LoVo (cell line): ENCODE measurements at regions not wholly inside any gene's neighbourhood (a gene's known extent, or its start where the extent isn't known, plus 50 kb on each side); places are given as distances from the start of the nearest gene placed in this dataset.
"Not testable (repeated sequence)": the region's sequence is repeated elsewhere in the genome, so short reads cannot be mapped to it uniquely, and the experiment has no call there.

Experiments
- DNase-seq: peaks from one replicate; pipeline ENCODE4 v3.0.0-alpha.2; 2016; ENCODE audit warnings: low spot score

DNA sequence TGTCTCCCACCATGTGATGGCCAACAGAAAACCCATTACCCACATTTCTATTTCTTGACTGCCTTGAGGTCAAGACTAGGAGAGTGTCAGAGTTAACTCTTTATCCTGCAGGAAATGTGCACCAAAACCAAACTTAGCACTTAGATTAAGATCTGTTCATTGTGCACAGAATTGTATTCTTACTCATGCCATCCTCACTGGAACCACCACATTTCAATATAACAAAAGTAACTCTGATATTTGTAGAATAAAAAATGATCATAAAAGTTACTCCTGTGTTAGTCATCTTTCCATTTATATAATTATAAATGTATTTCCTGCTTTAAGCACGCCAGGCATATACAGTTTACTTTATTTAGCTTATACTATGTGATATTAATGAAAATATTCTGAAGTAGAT is 193.0 kb upstream of the DPYD start:
- no peak for DNase-seq

DNA sequence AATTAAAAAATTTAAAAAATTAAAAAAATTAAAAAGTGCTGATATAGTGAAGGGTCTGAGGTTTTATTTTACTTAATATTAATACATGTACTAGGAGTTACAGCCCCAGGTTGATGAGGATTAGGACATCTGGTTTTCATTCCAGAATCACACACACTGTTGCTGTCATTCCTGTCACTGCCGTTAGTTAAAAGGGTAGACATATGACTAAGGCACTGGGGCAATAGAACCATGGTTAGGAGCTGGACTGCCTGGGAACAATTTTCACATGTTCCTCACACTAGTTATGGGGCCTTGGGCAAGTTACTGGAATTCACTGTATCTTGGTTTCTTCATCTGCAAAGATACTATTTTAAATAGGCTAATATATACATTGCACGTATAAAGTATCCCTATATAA is 191.8 kb upstream of the DPYD start:
- DNase-seq, result no peak

DNA sequence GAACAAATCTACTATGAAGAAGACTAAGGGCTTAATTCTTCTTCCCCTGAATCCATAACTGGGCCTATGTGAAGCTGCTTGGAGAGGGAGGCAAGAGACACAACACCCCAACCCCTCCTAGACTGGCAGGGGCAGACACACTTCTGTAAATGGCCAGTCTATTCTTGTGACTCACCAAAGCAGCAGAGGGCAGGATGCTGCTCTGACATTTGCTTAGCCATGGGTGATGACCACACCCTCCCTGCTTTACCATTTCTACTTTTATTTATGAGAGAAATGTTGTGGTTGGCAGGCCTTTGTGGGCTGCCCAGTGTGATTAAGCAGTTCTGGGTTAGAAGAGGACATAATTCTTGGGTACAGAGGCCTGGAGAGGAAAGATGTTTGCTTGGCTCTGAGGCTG is 189.8 kb upstream of the DPYD start:
- DNase-seq, result no peak

DNA sequence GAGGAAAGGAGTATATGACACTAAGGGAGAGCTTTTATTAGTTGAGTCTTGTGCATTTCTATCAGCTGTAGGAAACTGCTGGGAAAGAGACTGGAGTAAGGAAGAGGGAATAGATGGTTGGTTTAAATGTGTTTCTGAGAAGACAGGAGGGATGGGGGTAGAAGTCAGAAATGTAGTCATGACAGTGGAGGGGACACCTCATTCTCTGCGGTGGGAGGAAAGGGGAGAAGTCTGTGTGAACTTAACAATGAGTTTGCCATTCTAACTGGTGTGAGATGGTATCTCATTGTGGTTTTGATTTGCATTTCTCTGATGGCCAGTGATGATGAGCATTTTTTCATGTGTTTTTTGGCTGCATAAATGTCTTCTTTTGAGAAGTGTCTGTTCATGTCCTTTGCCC is 187.5 kb upstream of the DPYD start:
- DNase-seq, result not testable (repeated sequence)

DNA sequence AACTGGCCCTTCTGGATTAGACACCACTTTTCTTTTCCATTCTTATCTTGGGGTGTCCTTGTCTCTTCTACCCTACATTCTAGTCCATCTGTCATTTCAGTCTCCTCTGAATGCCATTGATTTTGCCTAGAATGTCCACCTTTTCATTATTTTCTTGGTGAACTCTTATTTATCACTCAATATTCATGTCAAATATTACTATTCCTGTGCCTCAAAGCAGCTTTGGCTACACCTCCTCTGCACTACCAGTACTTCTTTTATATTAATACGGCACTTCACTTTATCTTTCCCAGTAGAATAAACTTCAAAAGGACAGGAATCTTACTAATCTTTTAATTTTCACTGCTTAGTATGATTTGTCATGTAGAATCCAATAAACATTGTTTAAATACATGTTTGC is 186.4 kb upstream of the DPYD start:
- DNase-seq, result no peak

DNA sequence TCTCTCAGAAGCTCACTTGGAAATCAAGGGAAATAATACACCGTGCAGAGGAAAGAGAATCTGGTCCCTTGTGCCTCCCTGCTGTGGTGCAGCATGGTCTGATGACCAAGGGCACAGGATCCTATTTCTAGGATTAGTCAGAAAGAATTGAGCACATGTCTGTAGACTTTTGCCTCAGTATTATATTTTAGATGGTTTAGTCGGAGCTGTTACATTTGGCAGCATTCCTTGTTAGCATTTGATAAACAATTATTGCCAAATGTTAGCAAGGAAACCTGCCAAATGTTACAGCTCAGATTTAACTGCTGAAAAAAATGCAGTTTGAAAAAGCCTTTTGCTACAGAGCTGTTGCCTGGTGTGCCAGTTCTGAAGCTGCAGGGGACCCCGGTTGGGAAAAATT is 183.5 kb upstream of the DPYD start:
- DNase-seq, result no peak

DNA sequence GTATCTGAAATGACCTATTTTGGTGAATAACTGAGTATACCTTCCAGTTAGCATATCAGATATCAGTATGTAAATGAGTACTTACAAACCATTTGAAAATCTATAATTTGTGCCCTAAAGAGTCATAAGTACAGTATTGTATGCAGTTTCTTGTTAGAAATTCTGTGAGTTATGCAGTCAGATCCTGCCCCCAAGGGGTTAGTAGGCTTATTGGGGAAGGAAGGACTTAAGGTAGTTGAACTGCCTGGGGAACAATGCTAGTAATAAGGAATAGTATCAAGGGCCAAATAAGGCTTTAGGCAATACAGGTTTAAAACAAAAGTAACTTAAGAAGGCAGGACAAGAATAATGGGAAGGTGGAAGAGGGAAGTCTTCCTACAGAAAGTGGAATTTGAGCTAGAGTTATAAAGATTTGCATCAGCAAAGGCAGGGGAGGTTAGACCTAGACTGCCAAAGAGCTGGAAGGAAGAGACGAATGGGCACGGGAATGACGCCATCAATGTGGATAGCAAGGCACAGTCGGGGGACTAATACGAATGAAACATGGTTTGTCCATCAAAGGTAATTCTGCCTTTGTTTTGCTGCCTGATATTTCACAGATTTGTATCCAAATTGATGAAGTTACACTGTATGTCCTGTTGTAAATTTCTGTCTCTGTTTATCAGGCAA is 182.9 kb upstream of the DPYD start:
- no peak for DNase-seq

DNA sequence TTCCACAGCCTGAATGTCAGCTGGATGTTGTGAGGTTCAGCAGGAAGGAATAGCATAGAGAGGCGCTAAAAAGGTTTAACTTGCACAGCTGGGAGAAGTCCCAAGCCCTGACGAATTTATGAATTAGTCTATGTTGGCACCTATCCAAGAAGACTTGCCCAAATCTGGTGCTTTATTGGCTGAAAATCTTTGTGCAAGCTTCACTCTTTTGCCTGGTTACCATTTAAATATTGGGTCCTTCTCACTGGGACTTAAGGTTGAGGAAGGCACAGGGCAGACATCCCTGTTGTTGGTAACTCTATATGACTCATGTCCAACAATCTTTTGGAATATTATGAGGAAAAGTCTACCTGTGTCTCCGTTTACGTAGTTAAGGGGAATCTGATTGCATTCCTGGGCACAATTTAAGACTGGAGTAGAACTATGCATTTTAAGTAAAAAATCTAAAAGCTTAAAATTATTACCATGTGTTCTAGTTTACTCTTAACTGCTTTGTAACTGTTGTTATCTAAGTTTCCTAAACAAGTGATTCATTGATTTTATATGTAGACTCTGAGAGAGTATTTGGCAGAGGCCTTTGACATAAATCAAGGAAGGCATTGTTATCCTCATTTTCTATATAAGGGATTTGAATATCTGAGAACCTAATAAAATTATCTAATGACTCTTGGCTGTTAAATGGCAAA is 181.7 kb upstream of the DPYD start:
- no peak for DNase-seq

DNA sequence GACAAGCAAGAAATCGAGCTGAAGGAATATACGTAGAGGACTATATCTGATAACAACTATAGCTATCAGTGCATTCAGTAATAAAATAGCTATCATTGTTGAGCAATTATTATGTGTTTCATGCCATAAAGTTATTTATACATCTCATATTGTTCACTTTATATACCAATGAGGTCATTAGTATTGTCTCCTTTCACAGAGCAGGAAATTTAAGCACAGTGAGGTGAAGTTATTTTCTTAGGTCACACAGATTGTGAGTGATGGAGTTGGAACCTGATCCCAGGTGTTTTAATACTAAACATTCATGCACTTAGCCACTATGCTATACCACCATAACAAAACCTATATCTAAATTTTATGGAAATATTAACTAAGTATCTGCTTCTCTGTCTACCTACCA is 180.5 kb upstream of the DPYD start:
- DNase-seq, result no peak

DNA sequence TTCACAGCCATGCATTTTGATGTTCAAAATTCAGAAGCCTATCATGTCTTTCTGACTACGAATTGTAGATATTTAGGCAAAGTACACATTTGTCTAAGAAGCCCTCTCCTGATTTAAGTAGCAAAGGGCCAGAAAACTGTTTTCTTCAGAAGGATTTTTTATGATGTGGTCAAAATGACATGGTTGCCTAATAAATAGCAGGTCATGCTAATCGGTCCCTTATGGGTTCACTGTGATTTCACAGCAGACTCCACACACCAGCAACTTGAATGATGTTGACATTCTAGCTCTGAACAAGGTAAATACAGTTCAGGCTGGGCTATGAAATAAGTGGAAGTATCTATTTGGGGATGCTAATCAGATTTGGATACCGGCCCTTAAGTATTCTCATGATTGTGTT is 178.7 kb upstream of the DPYD start:
- DNase-seq, result no peak

DNA sequence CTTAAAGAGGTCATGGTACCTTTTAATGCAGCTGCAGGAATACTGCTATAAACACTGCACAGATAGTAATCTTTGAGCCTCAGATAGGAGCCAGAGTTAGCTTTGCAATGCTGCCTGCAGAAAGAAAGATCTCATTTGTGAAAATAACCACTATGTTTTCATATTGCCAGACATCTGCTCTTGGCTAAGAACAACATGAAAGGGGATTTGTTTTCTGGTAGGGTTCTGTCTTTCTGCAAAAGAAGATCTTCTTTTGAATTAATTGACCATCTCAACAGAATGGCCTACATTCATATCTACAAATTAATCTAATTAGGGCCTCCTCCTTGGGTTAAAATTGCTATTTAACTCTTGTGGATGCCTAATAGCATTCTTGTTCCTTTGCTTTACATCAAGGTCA is 177.6 kb upstream of the DPYD start:
- DNase-seq, result no peak

DNA sequence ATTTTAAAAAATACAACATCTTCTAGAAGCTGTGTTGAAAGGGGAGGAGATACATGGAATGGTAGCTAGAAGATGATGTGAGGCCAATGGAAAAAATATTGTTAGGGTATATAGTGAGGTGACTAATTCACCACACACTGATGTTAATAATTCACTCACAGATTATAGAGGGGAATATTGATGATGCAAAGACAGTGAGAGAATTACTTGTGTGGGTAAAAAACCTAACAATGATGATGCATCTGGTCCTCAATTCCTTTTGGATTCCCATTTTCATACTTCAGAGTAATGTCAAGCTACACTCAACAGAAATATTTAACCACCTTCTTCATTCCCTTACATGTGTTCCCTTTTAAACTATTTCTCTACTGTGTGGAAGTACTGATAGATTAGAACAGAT is 169.5 kb upstream of the DPYD start:
- no peak for DNase-seq

DNA sequence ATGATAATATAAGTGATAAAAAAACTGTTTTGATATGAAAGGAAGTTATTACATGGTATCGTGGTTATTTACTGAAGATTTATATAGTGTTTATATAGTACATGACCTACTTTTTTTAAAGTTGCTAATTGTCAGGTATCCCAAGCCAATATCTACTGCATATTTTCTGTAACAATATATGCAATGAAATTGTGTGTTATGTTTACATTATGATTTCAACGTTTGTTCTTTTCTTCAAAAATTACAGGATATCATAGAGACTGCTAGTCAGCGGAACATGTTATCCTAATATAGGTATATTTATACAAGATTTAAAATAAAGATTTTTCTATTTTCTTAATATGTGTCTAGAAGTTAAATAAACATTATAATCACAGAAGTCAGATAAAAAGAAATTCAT is 167.5 kb upstream of the DPYD start:
- DNase-seq, result no peak

DNA sequence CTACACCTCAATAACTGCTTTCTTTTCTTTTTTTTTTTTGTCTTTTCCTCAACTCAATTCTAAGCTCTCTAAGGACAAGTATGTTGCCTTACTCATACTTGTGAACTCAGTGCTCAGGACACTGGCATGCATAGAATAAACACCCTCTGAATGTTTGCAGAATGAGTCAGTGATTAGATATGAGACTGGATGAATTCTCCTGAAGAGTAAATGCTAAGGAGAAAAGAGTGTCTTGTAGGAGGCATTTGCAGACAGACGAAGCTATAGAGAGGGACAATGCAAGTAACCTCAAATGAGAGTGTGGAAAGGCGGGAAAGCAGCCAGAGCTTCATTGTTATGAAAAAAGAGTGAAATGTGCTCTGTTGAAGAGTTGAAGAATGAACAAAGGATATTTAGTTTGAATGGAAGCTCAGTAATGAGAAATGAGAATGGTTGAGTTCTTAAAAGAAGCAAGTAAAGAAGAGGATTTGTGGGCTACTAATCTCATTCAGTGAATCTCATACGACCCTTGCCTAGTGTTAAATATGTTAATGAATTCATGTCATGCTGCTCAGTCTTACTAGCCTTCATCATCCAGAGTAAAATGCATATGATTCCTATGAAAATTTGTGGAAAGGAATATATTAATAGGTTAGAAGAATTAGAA is 166.1 kb upstream of the DPYD start:
- DNase-seq, result peak; percentile 55

DNA sequence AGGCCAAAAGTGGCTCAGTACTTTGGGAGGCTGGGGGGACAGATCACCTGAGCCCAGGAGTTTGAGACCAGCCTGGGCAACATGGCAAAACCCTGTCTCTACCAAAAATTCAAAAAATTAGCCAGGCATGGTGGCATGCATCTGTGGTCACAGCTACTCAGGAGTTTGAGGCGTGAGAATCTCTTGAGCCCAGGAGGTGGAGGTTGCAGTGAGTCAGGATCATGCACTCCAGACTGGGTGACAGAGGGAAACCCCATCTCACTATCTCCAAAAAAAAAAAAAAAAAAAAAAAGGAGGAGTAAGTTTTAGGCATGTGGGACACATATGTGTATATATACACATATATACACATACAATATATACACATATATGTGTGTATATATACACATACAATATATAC is 165.3 kb upstream of the DPYD start:
- DNase-seq, result no peak

DNA sequence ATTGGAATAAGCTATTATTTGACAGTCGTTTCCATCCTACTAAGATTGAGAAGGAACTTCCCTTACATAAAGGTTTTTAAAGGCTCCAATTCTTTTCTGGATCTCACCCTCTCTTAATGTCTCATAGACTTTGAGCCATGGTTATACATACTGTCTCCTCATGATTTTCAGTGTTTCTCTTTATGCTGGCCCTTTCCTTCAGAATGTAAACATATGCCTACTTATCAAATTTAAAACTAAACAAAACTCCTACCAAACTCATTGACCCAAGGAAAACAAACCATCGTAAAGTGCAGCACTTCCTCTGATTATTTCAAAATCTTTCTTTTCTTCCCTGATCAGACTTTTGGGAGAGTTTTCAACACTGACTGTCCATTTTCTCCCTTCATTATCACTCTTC is 163.4 kb upstream of the DPYD start:
- DNase-seq, result no peak

DNA sequence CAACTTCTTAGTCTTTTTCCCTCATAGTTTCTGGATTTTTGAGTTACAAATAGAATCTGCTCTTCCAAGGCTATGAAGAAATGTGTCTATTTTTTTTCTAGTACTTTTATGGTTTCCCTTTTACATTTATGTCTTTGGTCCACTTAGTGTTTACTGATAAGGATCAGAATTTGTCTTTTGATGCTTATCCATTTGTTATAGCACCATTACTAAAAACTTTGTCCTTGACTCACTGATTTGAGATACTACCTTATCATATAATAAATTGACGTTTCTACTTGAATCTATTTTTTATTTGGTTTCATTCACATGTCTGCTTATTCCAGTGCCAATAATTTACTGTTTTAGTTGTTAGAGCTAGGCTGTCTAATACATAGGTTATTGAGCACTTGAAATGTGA is 161.1 kb upstream of the DPYD start:
- no peak for DNase-seq

DNA sequence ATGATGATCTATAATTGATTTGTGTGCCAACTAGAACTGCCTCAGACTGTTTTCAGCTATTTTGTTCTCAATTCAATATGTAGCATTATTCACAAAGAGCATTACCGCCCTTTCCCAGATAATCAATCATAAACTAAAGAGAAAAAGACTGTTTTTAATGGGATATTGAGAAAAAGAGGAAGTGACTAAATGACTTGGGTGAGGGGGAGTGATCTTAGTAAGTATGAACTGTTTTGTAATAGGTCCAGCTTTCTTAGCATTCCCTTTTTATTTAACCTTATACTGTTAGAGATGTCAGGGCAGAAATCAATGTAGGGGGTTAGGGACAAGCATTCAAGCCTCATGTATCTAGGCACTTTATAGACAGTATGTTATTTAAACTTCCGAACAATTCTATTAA is 157.8 kb upstream of the DPYD start:
- no peak for DNase-seq

DNA sequence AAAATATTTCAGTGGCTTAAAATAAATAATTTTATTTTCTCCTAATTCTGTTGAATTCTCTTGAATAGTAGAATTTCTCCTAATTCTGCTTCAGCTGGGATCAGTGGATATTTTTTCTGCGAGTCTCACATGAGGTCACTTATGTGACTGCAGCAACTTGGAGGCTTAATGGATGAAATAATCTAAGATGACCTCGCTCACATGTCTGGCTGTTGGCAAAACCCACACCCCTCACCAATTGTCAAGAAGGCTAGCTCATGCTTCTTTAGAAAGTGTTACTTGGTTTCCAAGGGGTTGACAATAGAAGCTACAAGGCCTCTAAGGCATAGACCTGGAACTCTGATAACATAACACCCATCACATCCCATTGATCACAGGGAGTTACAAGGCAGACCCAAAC is 156.9 kb upstream of the DPYD start:
- DNase-seq, result no peak

DNA sequence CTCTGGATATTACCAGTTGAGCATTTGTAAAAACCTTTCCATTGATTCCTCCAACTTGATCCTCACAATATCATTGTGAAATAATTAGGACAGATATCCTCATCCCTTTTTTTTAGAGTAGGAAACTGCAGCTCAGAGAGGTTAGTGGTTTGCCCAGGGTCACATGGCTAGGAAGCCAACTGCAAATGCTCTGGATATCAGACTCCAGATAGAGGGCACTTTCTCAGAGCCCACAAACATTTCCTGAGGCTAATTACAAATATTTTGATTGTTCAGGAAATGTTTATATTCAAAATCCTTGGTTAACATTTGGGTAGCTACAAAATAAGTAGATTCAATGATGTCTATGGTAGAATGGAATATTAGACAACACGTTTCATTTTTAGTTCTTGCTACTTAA is 154.8 kb upstream of the DPYD start:
- no peak for DNase-seq

DNA sequence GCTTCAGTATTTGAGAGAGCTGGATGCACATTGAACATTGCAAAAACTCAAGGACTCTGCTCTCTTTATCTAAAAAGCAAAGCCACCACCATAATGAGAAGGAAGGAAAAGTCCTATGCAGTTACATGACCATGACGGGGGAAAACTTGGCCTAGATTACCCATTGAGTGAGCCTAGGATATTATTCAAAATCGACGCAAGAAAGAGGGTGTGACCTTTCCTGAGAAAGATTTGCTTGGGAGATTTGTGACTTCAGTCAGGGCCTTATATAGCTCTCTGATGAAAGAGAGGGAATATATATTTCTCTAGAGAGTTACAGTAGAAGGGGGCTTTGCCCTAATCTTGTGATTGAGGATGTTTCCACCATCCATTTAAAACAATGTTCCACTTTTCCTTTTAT is 153.0 kb upstream of the DPYD start:
- no peak for DNase-seq

DNA sequence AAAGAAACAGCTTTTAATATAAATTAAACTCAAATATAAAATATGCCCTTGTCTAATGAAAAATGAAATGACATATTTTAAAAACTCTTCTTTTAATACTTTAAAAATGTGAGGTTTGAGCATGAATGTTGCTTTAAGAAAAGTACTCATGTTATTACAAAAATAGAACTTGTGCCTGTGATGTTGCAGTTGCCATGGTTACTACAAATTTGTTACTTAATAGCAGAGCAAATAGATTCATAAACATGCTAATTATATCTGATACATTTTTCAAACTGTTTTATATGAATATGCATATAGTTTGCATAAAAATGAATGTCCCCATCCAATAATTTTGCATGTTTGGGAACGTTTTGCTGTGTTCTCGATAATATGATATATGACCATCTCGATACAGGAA is 152.3 kb upstream of the DPYD start:
- no peak for DNase-seq

DNA sequence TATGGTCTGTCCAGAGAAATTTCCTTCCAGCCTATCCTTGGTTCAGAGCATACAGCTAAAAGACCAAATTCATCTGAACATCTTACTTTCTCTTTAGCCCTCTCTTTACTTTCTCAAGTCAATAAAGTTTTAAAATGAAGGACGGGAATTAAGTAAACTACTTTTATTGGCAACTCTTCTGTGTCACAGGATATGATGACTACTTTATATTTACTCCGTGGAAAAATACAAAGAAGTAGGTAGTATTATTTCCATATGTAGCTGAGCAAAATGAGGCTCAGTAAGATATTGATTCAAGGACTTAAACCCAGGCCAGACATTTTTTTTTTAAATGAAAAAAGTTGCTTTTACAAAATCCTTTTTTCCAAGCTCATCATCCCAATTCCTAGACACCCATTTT is 151.2 kb upstream of the DPYD start:
- DNase-seq, result no peak

DNA sequence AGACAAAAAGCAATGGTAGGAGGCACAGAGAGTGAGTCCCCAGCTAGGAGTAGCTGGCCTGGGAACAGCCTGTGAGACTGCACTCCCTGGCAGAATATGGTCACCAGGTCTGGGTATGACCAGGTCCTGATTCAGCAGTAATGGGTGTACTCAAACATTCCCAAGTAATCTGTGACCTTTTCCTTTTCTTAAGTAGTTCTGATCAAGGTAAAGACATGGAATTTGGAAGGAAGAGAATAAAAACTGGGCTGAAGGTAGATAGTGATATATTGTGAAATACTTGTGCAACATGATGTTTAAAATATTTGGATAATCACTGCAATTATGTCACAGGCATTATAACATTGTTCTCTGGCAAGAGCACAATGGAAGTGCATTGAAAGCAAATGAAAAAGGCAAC is 147.2 kb upstream of the DPYD start:
- DNase-seq, result no peak
